KBM-7 (cell line): ENCODE measurements at regions not wholly inside any gene's neighbourhood (a gene's known extent, or its start where the extent isn't known, plus 50 kb on each side); places are given as distances from the start of the nearest gene placed in this dataset.

Source experiments
- DNase-seq: peaks from one replicate; pipeline ENCODE4 v3.0.0-alpha.2; 2015
- in situ Hi-C: fragments of 300-500 bp; cut with MboI; formaldehyde crosslinking; loops from 2 replicates; pipeline ENCODE4 v1.14.3; 2020; ENCODE audit warnings: low sequenced_read_pairs, low pct_unique_long_range_greater_than_20kb, mixed read lengths

DNA sequence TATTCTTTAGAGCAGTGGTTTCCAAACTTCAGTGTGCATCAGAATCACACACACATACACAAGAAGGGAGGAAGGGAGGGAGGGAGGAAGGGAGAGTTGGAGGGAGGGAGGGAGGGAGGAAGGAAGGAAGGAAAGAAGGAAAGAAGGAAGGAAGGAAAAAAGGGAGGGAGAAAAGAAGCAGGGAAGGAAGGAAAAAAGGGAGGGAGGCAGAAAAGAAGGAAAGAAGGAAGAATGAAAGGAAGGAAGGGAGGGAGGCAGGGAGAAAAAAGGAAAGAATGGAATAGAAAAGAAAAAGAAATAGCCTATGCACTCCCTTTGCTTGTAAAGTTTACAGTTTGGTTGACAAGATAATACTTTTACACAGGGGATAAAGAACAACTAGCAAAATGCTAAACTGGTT is 96.3 kb upstream of the BCL11A start:
- no peak for DNase-seq
- in situ Hi-C loops, result no loop called here

DNA sequence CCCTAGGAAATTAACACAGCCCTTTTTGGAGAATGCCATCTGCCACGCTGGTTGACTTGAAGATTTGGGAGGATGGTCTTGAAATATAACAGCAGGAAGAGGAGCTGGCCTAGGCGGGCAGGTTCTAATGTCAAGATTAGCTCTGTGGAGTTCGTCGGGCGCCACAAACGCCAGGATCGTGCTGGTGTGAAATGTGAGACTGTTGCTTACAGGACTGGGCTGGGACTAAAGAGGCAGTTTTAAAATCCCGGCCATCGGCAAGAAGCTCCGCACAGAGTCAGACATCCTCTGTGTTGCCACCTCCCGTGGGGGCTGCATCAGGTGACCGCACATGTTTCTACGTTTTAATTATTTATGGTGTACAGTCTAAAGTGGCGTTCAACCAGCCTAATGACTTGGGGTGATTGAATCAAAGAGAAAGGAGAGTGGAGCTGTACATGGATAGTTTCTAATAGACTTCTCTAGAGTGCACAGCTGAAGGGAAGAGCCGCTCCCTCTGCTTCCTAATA is 99.4 kb upstream of the BCL11A start:
- no peak for DNase-seq
- in situ Hi-C loops, result no loop called here

DNA sequence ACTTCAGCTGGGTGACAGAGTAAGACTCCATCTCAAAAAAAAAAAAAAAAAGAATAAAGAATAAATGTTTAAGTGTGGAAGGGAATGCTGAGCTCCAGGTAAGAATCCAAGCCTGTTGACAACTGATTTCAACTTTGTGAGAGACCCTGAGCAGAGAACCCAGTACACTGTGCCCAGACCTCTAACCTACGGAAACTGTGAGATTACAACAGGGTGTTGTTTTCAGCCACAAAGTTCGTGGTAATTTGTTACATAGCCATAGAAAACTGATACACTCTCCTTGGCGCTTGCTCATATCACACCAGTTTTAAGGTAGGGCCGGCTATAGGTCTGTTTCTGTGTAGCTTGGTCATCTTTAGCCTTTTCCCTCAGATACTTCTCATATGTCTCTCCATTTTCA is 98.4 kb upstream of the PAPOLG start:
- in situ Hi-C loops, result no loop called here
- no peak for DNase-seq

DNA sequence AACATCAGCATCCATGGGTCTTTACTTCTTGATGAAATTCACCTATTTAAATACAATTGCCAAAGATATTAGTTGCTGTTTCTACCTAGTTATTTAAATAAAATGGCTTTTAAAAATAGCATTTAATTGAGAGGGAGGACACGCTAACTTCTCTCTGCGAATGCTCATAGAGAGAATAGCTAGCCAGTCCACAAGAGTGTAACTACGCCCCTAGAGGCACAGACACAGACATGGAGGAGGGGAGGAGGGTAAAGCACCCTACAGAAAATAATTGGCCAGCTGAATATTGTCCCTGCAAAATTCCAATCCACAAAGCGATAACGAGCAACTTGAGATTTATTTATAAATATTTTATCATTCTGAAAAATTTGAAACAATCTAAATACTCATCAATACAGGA is 97.0 kb upstream of the PAPOLG start:
- DNase-seq, result no peak
- in situ Hi-C loops, result no loop called here

DNA sequence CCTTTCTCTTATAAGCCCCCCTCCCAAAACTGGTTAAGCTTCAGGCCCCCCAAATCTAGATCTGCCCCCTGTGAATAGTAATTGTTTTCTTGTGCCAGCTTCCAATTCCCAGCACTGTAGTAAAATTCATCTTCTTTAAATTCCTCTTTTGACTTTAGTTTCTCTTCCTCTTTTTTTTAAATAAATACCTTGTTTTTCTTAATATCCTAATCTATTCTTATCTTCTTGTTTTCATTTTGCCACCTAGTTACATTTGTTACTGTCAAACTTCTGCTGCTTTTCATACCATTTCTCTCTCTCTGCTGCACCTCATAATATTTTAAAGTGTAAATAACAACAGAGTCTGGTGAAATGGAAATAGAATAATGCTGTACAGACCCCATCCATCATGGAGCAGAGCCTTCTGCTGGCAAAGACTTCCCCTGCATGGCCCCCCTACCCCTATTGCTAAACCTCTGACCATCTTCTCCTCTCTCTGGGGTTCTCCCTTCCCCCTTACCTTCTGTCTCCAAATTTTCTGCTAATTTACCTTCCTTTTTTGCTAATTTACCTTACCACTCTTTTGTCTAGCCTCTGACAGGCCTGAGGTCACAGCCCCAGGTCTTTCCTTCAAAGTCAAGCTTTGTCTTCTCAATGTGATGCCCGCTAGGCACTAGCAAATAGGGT is 94.9 kb upstream of the PAPOLG start:
- in situ Hi-C loops, result no loop called here
- peak; percentile 15 for DNase-seq

DNA sequence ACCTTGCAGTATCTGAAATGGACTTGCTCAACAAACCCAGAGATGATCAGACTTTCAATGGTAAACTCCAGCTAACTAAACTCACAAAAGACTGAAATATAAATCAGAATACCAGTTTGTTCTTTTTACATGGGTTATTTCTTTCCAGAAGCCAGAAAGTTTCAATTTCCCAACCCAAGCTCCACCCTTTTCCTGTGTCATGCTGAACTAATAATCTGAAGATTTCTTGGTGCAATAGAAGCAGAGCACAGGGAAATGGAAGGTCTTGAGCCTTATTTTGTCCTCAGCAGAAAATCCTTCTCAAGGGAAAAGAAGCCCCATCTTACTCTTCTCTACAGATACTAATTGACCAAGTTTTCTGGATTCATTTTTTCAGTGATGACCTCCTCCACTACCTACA is 93.3 kb upstream of the PAPOLG start:
- in situ Hi-C loops, result no loop called here
- no peak for DNase-seq

DNA sequence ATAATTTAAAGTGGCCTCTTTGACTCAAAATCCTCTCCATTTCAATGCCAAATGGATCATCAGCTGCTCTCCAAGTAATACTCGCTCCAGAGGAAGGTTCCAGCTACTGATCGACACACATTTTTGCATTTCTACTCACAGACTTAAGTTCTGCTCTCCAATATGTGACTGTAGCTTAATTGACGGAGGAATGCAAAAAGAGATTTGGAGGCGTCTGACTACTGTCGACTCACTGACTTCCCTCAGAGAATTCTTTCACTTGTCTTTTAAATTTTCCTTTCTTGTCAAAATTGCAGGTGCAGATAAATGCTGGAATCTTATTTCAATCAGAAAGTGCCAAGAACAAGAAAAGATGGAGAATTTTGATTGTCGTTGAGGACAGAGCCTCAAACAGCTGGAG is 84.1 kb upstream of the PAPOLG start:
- DNase-seq, result no peak
- in situ Hi-C loops, result no loop called here

DNA sequence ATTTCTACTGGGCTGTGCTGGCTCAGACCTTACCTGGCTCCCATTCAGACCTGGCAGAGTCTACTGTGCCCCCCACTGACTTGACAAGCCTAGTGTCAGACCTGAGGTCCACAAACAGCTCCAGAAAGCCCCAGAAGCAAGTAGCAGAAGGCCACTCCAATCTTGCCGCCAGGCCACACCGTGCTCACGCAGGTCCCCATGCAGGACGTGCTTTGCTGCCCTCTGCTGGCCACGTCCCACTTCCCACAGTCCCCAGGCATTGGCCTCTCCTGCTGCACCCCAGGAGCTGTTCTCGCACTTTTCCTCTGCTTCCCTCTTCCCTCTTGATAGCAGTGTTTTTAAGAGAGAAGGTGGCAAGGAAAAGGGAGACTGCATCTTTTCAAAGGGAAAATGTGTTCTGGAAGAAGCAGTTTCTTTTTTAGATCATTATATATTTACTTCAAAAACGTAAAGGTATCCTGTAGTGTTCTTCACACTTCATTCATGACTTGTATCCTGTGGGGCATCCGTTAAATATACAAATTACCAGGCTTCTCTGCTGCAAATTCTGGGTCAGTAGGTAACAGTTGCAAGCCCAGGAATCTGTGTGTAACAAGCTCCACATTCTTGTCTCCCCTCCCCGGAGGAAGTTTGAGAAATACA is 81.4 kb upstream of the PAPOLG start:
- in situ Hi-C loops, result no loop called here
- DNase-seq, result peak; percentile 85

DNA sequence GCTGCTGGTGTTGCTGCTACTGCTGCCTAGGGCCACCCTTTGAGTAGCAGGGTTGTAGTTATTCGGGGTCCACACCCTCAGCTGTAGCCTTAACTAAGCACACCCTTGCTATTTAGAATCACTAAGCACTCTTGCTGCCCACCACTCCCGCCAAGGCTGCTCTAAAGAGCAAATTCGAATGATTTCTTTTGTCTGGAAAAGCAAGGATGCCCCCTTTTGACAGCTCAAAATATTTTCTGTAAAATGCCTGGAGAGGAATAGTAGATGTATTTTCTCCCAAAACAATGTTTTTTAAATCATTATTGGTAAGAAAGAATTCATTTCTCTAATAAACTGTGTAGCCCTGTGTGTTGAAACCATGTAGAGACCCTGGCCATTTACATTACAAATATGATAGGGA is 80.8 kb upstream of the PAPOLG start:
- DNase-seq, result no peak
- in situ Hi-C loops, result no loop called here

DNA sequence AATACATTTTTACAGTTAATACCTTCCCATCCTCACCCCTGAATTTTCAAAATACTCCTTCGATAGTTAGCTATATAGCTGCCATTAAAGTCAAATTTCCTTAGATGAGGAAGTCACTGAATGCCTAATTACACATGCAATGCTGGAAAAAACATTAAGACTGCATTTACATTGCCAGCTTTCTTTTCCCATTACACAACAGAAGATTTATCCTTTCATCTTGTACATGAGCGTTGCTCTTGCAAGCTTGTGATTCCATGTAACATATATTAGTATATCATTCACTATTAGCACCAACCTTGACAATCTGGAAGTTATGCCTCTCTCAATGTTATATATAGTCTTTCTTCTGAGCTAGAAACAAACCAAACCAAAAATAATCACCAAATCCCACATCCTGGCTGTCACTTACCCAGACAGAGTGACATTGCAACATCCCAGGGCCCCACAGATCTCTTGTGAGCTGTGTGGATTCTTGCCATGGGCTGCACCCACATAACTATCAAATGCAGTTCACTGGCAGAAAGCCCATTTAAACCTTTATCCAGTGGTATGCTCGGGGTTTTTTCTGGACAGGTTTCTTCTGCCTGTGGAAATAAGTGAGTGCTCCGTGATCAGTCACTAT is 79.2 kb upstream of the PAPOLG start:
- peak; percentile 32 for DNase-seq
- in situ Hi-C loops, result no loop called here

DNA sequence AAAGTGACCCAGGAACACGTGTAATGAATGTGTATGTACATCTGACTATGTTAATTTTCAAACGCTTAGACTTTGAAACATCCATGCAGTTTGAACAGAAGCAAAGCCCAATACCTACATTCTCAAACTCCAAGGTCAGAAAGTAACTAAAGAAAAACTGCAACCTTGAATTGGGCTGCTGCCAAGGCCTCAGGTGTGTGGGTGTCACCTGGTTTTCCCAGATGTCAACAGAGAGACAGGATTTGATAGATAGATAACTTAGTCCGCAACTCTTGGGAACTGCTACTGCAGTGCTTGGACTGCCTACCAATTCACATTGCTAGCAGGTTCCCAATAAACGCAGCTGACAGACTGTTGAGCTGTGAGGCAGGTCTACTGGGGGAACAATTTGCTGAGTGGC is 78.7 kb upstream of the PAPOLG start:
- in situ Hi-C loops, result no loop called here
- DNase-seq, result no peak

DNA sequence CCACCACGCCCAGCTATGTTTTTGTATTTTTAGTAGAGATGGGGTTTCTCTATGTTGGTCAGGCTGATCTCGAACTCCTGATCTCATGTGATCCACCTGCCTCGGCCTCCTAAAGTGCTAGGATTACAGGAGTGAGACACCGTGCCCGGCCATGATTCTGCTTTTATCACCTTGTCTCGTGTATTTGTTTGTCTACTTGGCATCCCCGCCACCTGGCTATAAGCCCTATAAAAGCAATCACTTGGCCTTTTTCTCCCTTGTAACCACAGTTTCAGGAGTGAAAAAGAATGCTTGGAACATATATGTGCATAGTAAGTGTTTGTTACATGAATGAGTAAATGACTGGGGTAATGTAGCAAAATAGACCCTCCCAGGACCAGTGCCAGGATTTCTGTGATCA is 77.5 kb upstream of the PAPOLG start:
- no peak for DNase-seq
- in situ Hi-C loops, result no loop called here

DNA sequence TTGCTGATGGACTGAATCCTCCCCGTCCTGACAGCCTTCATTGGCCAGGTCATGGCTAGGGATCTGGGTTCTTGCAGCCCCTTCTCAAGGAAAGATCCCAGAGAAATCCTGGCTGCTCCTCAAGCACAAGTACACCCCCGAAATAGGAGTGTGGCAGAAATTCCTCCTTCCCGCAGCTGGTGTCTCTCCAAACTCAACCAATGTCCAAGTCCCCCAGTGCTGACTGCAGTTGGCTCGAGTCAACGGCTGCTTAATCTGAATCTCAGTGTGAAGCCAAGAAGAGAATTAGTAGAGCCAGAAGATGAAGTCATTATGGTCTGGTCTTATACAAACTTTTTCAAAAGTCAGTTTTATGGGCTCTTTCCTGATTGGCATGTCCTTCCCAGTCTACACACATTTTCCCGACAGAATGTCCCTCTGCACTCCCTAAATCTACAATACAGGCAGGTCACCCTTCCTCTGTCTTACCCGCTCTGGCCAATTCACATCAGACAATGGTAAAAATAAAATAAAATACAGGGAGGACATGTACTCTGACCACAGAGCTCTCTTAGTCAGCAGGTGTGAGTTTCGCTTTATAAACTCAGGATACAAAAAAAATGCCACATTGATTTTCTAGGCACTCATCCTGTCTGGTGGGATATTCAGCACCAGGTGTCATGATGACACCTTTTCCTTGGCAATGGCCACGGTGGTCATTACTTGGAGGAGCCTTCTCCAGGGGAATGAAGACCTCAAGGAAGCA is 76.9 kb upstream of the PAPOLG start:
- in situ Hi-C loops, result no loop called here
- no peak for DNase-seq

DNA sequence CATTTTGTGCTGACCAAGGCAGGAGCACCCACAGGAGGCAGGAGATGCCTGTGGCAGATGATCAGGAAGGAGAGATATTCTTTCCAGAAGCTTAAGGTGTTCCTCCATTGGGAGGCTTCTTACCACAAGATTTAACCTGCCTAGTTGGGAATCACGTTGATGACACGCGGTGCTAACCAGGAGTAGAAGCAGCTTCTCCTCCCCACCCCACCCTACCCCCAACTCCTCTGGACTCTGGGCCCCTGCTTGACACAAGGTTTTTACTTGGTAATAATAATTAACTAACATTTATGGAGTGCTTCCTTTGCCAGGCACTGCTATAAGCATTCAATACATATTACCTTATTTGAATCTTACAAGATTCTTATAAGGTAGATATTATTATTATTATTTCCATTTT is 62.5 kb upstream of the PAPOLG start:
- in situ Hi-C loops, result no loop called here
- DNase-seq, result no peak

DNA sequence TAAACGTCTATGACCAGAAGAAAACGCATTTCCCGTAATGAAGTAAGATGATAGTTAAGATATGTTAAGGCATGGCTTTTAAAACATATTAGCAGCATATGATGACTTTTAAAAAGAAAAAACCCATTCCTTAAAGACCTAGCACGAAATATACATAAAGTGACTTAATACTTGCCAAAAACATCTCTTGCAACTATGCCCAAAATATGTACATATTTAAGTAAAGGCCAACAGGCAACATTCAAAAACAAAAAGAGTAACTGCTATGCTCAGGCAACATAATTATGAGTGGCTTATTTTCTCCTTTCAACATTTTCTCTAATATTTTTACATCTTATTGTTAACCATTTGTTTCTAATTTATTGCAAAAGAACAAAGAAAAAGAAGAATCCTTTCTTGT is 60.3 kb upstream of the PAPOLG start:
- DNase-seq, result no peak
- in situ Hi-C loops, result no loop called here

DNA sequence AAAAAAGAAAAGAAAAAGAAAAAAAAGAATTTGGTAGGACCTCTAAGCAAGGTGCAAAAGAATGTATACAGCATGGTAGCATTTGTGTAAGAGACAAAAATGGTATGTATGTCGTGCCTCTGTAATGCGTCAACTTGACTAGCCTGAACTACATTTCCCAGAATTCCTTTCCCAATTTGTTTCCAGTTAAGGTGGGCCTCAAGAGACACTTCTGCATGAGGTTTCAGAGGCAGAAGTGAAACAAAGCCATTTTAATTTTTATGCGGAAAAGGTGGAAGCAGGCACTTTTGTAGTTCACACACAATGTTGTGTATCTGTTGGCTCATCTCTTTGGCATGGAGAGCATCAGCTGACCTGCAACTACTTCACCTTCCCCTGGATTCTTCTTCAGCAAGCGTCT is 56.5 kb upstream of the PAPOLG start:
- DNase-seq, result no peak
- in situ Hi-C loops, result no loop called here

DNA sequence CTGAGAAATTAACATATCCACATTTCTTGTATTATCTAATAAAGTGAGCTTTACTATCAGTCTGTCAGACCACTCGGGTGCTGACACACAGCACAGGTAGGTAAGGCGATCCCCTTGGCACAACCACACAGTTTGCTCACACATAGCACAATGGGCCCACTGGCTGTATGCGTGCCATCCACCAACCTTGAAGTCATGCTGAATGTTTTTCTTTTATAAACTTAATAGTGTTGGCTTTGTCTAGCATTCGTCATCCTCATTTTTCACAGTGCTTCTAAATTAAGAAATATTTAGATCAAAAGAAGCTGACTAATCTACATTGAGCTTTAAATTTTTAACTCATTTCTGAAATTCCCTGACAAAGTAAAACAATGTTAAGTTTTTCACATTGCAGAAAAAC is 50.0 kb upstream of the PAPOLG start:
- in situ Hi-C loops, result no loop called here
- no peak for DNase-seq
